HepG2 (cell line): ENCODE measurements at regions not wholly inside any gene's neighbourhood (a gene's known extent, or its start where the extent isn't known, plus 50 kb on each side); places are given as distances from the start of the nearest gene placed in this dataset.
A peak's percentile ranks its signal among the peaks of the same experiment; 100 is the strongest.

Experiments used
- ATAC-seq: fragments of 200-7000 bp; cut with Tn5 transposase; 3 replicates; pipeline ENCODE4 v1.9.1; 2020; ENCODE audit warnings: mild to moderate bottlenecking, moderate library complexity
- BruUV-seq: library from RNA; stranded (reverse); fragments of 400-500 nt; replicated peaks from 2 replicates; lab custom pipeline; 2021; lab: Mats Ljungman, UMichigan
- CTCF ChIA-PET: fragments of 300-600 bp; formaldehyde crosslinking; extraction: SDS; loops from one replicate; lab custom pipeline; 2021; ENCODE audit warnings: low total read pairs, inconsistent platforms, low intra/inter-chr PET ratio; lab: Yijun Ruan, JAX
- POLR2A ChIA-PET: fragments of 350-600 bp; sonication (Branson Sonifier 250); formaldehyde crosslinking; loops from one replicate; lab custom pipeline; 2020; ENCODE audit warnings: antibody characterized with exemption, inconsistent platforms; lab: Yijun Ruan, JAX
- DNase-seq: peaks from one replicate; pipeline ENCODE4 v3.0.0-alpha.2; 2015; ENCODE audit warnings: low spot score
- FAIRE-seq: peaks from 3 replicates; lab custom pipeline; 2011; peaks lifted over from hg19 to GRCh38; lab: Jason Lieb, UNC
- H2AFZ ChIP-seq: one replicate; pipeline ENCODE4 v1.6.1; 2011; ENCODE audit warnings: low read length, inconsistent platforms
- H3K27ac ChIP-seq: fragments of 300-600 bp; 3 replicates; pipeline ENCODE4 v1.8.0; 2011; ENCODE audit warnings: mixed run types, mild to moderate bottlenecking, mixed read lengths, low read length, inconsistent platforms; ENCODE audit not compliant: insufficient read depth; ENCODE audit errors: extremely low read length
- H3K27me3 ChIP-seq, 2 experiments: fragments of 200-600 bp in 1 of 2; 2 replicates in 1 of 2; 3 replicates in 1 of 2; pipeline versions ENCODE4 v1.6.0 to v1.8.0; 2011; ENCODE audit warnings: low read length in 2 of 2, mild to moderate bottlenecking in 2 of 2, moderate library complexity in 2 of 2, inconsistent platforms in 1 of 2; ENCODE audit not compliant: insufficient read depth in 2 of 2, control insufficient read depth in 1 of 2
- H3K36me3 ChIP-seq, 2 experiments: fragments of 200-600 bp in 1 of 2; replicated peaks in 1 of 2; 2 replicates in 1 of 2; 3 replicates in 1 of 2; pipeline versions ENCODE4 v1.5.1 to v1.8.0; 2011; ENCODE audit warnings: low read length in 2 of 2, inconsistent platforms in 1 of 2; ENCODE audit not compliant: insufficient read depth in 2 of 2, control insufficient read depth in 1 of 2
- H3K4me1 ChIP-seq: 2 replicates; pipeline ENCODE4 v1.5.1; 2012; ENCODE audit warnings: low read length, inconsistent platforms; ENCODE audit not compliant: insufficient read depth
- H3K4me2 ChIP-seq: 2 replicates; pipeline ENCODE4 v1.6.0; 2011; ENCODE audit warnings: low read depth, low read length, inconsistent platforms
- H3K4me3 ChIP-seq, 3 experiments: fragments of 200-600 bp in 1 of 3; sonication (generic), shearing (Covaris generic) in 1 of 3; replicated peaks in 1 of 3; 2 replicates each; pipeline ENCODE4 v1.5.1; 2011 to 2016; ENCODE audit warnings: low read length in 3 of 3, inconsistent platforms in 2 of 3, low read depth in 2 of 3, mild to moderate bottlenecking in 2 of 3, control low read depth in 1 of 3, mixed read lengths in 1 of 3; ENCODE audit not compliant: insufficient read depth in 1 of 3
- H3K79me2 ChIP-seq: one replicate; pipeline ENCODE4 v1.6.1; 2011; ENCODE audit warnings: low read length, inconsistent platforms; ENCODE audit not compliant: insufficient read depth
- H3K9ac ChIP-seq: 2 replicates; pipeline ENCODE4 v1.6.0; 2011; ENCODE audit warnings: mild to moderate bottlenecking, low read depth, low read length, inconsistent platforms; ENCODE audit not compliant: insufficient read depth
- H3K9me3 ChIP-seq: 2 replicates; pipeline ENCODE4 v1.5.1; 2012; ENCODE audit warnings: mild to moderate bottlenecking, low read length
- H4K20me1 ChIP-seq: 2 replicates; pipeline ENCODE4 v1.6.0; 2011; ENCODE audit warnings: inconsistent platforms, mild to moderate bottlenecking, low read length, moderate library complexity; ENCODE audit not compliant: insufficient read depth
- CREB1 ChIP-seq, 2 experiments: fragments of 450-650 bp in 1 of 2; IDR thresholded peaks; 2 replicates each; pipeline ENCODE4 v1.6.1; 2016 to 2017; ENCODE audit warnings: control low read depth in 1 of 2, mild to moderate bottlenecking in 1 of 2, missing compliant biosample characterization in 1 of 2, missing genetic modification characterization in 1 of 2
- ELF3 ChIP-seq: IDR thresholded peaks from 2 replicates; pipeline ENCODE4 v1.6.1; 2016; ENCODE audit warnings: missing genetic modification reagents, missing compliant biosample characterization
- ESRRA ChIP-seq: sonication (generic); formaldehyde crosslinking; IDR thresholded peaks from 2 replicates; pipeline ENCODE4 v1.5.1; 2020; ENCODE audit warnings: mild to moderate bottlenecking, low read depth, missing genetic modification reagents
- FOXA3 ChIP-seq: IDR thresholded peaks from 2 replicates; pipeline ENCODE4 v1.6.1; 2016; ENCODE audit warnings: missing genetic modification reagents, missing compliant biosample characterization
- HDAC2 ChIP-seq: sonication (generic); formaldehyde crosslinking; IDR thresholded peaks from 2 replicates; pipeline ENCODE4 v1.4.0; 2020; ENCODE audit warnings: missing genetic modification reagents
- HNF4A ChIP-seq: sonication (generic); formaldehyde crosslinking; IDR thresholded peaks from 2 replicates; pipeline ENCODE4 v1.4.0; 2020; ENCODE audit warnings: missing genetic modification reagents
- MAFF ChIP-seq: IDR thresholded peaks from 2 replicates; pipeline ENCODE4 v1.6.1; 2011; ENCODE audit warnings: low read depth, low read length, improper control_type of control experiment
- MAFK ChIP-seq, 2 experiments: IDR thresholded peaks in 1 of 2; conservative IDR thresholded peaks in 1 of 2; 2 replicates each; pipeline ENCODE4 v1.6.1; 2011; ENCODE audit warnings: improper control_type of control experiment in 2 of 2, low read length in 2 of 2
- MTA1 ChIP-seq: sonication (generic); formaldehyde crosslinking; IDR thresholded peaks from 2 replicates; pipeline ENCODE4 v1.4.0; 2020; ENCODE audit warnings: missing genetic modification reagents, mild to moderate bottlenecking, borderline replicate concordance
- NR2F6 ChIP-seq, 2 experiments: IDR thresholded peaks; 2 replicates each; pipeline ENCODE4 v1.6.1; 2016; ENCODE audit warnings: antibody characterized with exemption in 1 of 2, mild to moderate bottlenecking in 1 of 2
- RXRB ChIP-seq: IDR thresholded peaks from 2 replicates; pipeline ENCODE4 v1.6.1; 2016; ENCODE audit warnings: borderline replicate concordance, missing genetic modification reagents, missing compliant biosample characterization
- ZFP41 ChIP-seq: sonication (generic); formaldehyde crosslinking; IDR thresholded peaks from 2 replicates; pipeline ENCODE4 v1.4.0; 2020; ENCODE audit warnings: mild to moderate bottlenecking, missing genetic modification reagents, borderline replicate concordance
- ZFX ChIP-seq: sonication (generic); formaldehyde crosslinking; IDR thresholded peaks from 2 replicates; pipeline ENCODE4 v1.4.0; 2020; ENCODE audit warnings: mild to moderate bottlenecking, low read depth, missing genetic modification reagents, moderate library complexity
- ZMYM4 ChIP-seq: sonication (generic); formaldehyde crosslinking; IDR thresholded peaks from 2 replicates; pipeline ENCODE4 v1.8.1; 2023; ENCODE audit warnings: mild to moderate bottlenecking, missing genetic modification reagents
- ZNF382 ChIP-seq: sonication (generic); formaldehyde crosslinking; IDR thresholded peaks from 2 replicates; pipeline ENCODE4 v1.5.0; 2020; ENCODE audit warnings: missing genetic modification reagents, mild to moderate bottlenecking, borderline replicate concordance
- WGBS: methylation state at CpG from one replicate; pipeline ENCODE4 v1.1.6; 2017; ENCODE audit warnings: low lambda C conversion rate; 5-methylcytosine and 5-hydroxymethylcytosine counted together
- in situ Hi-C: cut with HindIII; loops from 2 replicates; pipeline ENCODE4 v1.10.0; 2017; ENCODE audit warnings: low pct_unique_long_range_greater_than_20kb; ENCODE audit not compliant: extremely low pct_ligation_motif_present
- intact Hi-C: fragments of 100-400 bp; cut with micrococcal nuclease; formaldehyde crosslinking; loops from one replicate; pipeline ENCODE4 v1.10.0; 2022; ENCODE audit not compliant: unreplicated experiment
- TF ChIP-seq, protein P1 (sequence below): sonication (generic); formaldehyde crosslinking; IDR thresholded peaks from 2 replicates; pipeline ENCODE4 v1.8.1; 2022; ENCODE audit warnings: low read depth, mild to moderate bottlenecking, missing genetic modification reagents

- Histone ChIP-seq H3K4me2 (peak overlapping the region; percentile 50; the same call in 1 of the 2 replicates), H3K27ac (peak overlapping the region; percentile 75), H3K4me3 (no peak overlapping the region), H3K4me1 (peaks cover 85% of the 10 kb centered on the region), H3K9ac (no peak overlapping the region), H3K36me3 (no peaks in the 10 kb centered on the region), H3K9me3 (0 out of 2 replicates have a peak, but pooled peaks cover 3% of the 10 kb centered on the region), H4K20me1 (no peaks in the 10 kb centered on the region), H3K79me2 (no peaks in the 10 kb centered on the region), H3K27me3 (no peaks in the 10 kb centered on the region), H2AFZ (no peak overlapping the region)
- no TSS peak for BruUV-seq
- POLR2A ChIA-PET: no interaction called here
- no peak for ATAC-seq
- WGBS: 87% methylated on average over 3 of the region's 3 CpGs
- no peak for FAIRE-seq
- CTCF ChIA-PET: no interaction called here
- DNase-seq: no peak
- TF ChIP-seq ZNF382 (CRISPR knock-in tag) (no peak), CREB1 (IDR thresholded peaks at IDR 0.05) (peak; percentile 20; the same call in 1 of the 2 replicates), CREB1 (CRISPR knock-in tag; IDR thresholded peaks at IDR 0.05) (no peak), MAFK (conservative IDR thresholded peaks at IDR 0.05 in 1 of 2, IDR thresholded peaks at IDR 0.05 in 1 of 2; ENCODE audit: low read length in 2 of 2) (peak; percentile 78 to 83), ZFX (no peak), ZFP41 (no peak), MAFF (peak; percentile 59)
- in situ Hi-C loops (no loop called here), intact Hi-C loops (no loop called here)
Observed at GRCh38 chr7:115113131-115113530, 191.2 kb downstream of the MDFIC start.

- POLR2A ChIA-PET: no interaction called here
- TF ChIP-seq FOXA3 (CRISPR knock-in tag): peak; percentile 77
- TF ChIP-seq RXRB (CRISPR knock-in tag): peak; percentile 65
- TF ChIP-seq NR2F6 (IDR thresholded peaks at IDR 0.05): no peak
- TF ChIP-seq NR2F6 (CRISPR knock-in tag; IDR thresholded peaks at IDR 0.05): peak; percentile 57; the same call in 1 of the 2 replicates
- peak; percentile 79 for TF ChIP-seq HNF4A
- TF ChIP-seq HDAC2 (CRISPR knock-in tag): peak; percentile 36; the same call in 1 of the 2 replicates
- TF ChIP-seq ELF3 (CRISPR knock-in tag): peak; percentile 47; the same call in 1 of the 2 replicates
- TF ChIP-seq, protein P1, sequence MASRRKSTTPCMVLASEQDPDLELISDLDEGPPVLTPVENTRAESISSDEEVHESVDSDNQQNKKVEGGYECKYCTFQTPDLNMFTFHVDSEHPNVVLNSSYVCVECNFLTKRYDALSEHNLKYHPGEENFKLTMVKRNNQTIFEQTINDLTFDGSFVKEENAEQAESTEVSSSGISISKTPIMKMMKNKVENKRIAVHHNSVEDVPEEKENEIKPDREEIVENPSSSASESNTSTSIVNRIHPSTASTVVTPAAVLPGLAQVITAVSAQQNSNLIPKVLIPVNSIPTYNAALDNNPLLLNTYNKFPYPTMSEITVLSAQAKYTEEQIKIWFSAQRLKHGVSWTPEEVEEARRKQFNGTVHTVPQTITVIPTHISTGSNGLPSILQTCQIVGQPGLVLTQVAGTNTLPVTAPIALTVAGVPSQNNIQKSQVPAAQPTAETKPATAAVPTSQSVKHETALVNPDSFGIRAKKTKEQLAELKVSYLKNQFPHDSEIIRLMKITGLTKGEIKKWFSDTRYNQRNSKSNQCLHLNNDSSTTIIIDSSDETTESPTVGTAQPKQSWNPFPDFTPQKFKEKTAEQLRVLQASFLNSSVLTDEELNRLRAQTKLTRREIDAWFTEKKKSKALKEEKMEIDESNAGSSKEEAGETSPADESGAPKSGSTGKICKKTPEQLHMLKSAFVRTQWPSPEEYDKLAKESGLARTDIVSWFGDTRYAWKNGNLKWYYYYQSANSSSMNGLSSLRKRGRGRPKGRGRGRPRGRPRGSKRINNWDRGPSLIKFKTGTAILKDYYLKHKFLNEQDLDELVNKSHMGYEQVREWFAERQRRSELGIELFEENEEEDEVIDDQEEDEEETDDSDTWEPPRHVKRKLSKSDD: no peak
- no peak for TF ChIP-seq MTA1
- peak; percentile 86 for TF ChIP-seq ESRRA (CRISPR knock-in tag)
- TF ChIP-seq ZMYM4 (CRISPR knock-in tag): peak; percentile 88
Observed at GRCh38 chr7:115110523-115110922, 188.6 kb downstream of the MDFIC start.

More at GRCh38 chr7:115110523-115110922, 188.6 kb downstream of the MDFIC start:
- peak; percentile 26 for DNase-seq
- peak overlapping the region; percentile 10; the same call in 1 of the 2 replicates for H3K9ac ChIP-seq
- in situ Hi-C loops (no loop called here), intact Hi-C loops (no loop called here)
- no peak overlapping the region for H2AFZ ChIP-seq
- no peak for FAIRE-seq
- 0 out of 2 replicates have a peak, but pooled peaks cover 1% of the 10 kb centered on the region for H3K9me3 ChIP-seq
- peak overlapping the region; percentile 18 for H3K4me2 ChIP-seq
- WGBS: 0% methylated on average over 1 of the region's 1 CpG
- H3K4me1 ChIP-seq: peaks cover 62% of the 10 kb centered on the region
- peak; percentile 85 for ATAC-seq
- no peaks in the 10 kb centered on the region for H3K79me2 ChIP-seq
- no TSS peak for BruUV-seq
- H3K4me3 ChIP-seq: no peak overlapping the region
- no peaks in the 10 kb centered on the region for H3K27me3 ChIP-seq
- H3K36me3 ChIP-seq: no peaks in the 10 kb centered on the region
- no peaks in the 10 kb centered on the region for H4K20me1 ChIP-seq
- H3K27ac ChIP-seq: peak overlapping the region; percentile 39
- CTCF ChIA-PET: no interaction called here
